CD4-positive, alpha-beta T cell treated with Interleukin-12 subunit alpha and Interleukin-12 subunit beta, for 1 hour (primary cell): ENCODE measurements at regions not wholly inside any gene's neighbourhood (a gene's known extent, or its start where the extent isn't known, plus 50 kb on each side); places are given as distances from the start of the nearest gene placed in this dataset.

Experiments used
- DNase-seq: peaks from one replicate; pipeline ENCODE4 v3.0.0-alpha.2; 2020

- no peak for DNase-seq
Observed at GRCh38 chr2:43127941-43128558, 98.4 kb downstream of the ZFP36L2 start.

DNA sequence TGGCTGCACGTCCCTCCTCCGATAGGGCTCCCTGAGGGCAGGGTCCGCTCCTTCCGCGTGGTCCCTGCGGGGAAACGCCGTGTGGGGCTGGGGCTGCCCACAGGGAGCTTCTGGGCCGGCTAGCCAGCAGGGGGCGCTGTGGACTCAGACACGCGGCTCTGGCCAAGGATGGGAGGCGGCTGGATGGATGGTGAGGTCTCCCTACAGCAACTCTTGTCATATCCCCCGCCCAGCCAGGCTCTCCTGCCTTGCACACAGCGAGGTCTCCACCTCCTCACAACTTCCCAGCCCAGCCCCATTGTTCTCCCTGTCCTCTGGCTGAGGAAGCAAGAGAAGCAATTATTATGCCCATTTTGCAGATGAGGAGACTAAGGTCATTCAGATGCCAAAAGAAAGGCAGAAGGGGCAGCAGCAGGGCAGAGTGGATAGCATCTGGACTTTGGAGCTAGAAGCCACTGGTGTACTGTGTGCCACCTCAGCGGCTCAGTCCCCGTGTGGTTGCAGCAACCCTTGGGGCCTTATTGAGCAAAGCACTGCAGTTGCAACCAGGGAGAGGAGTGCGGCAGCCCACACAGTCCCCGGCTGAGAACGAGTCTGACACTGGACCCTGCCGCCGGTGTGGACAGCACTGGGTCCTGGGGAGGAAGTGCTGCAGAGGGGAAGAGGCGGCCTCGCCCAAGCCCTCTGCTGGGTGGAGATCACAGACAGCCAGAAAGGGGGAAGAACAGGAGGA is 99.0 kb downstream of the ZFP36L2 start:
- peak; percentile 88 for DNase-seq

DNA sequence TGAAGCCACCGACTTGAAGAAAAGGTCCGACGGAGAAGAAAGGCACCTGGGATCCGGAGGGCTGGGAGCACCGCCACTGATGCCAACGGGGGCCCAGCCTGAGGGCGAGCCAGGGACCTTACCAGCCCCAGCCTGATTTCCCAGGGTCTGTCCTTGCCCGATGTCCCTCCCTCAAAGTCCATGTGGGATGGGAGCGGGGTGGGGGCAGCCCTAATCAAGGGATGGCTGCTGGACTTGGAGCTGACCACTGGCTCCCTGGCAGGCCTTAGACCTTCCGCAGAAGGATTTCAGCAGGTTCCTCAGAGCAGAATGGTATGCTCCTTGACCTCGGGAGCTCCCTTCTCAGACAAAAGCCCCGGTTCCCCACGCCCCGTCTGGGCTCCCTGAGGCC is 99.6 kb downstream of the ZFP36L2 start:
- no peak for DNase-seq

DNA sequence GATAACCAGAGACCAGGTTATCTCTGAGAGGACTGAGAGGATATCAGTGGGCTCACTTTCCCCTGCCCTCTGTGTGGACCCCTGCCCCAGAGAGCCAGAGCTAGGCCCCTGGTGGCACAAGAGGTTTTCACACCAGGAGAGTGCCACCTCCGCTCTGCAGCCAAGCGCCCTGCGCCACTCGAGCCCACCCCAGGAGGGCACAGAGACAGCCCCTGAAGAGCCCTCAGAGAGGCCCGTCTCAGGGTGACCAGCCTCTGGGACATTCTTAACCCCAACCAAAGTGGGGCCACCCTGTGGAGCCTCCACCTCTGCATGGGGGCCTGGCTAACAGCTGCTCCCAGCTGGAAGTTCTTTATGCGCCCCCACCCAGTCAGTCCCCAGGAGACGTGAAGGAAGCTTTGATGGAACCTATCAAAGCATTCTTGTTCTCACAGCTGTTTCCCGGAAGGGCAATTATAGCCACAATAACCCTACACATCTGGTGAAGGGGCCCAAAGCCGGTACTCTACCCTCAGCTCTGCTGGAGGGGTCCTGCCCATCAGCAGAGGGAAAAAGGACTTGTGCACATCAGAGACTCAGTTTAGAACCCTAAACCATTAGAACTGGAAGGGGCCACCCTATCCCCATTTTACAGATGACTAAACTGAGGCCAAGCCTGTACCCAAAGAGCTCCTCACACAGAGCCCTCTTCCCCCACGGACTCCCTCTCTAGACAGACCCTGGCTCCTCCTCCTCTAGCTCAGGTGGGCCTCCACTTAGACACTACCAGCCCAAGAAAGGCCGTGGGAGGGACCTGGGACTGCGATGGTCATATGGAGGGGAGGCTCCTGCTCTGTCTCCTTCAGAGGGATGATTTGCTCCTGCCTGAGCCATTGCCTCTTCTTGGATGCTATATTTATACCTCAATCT is 101.1 kb downstream of the ZFP36L2 start:
- no peak for DNase-seq

DNA sequence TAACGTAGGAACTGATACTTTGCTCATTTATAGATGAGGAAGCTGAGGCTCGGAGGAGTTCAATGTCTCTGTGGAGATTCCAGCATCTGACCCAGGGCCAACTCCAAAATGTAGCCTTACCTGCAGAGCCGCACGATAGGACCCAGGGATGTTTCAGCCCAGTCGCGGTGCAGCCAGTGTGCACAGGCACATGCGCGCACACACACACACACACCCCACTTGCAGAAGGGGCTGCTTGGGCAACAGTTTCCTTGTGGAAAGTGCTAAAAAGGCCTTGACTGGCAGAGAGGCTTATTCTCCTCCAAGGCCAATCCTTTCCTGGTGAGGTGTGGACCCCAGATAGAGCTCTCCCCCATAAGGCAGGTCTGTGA is 101.7 kb downstream of the ZFP36L2 start:
- no peak for DNase-seq

GRCh38 chr2:43123981-43124686 is 102.3 kb downstream of the ZFP36L2 start:
- DNase-seq, result no peak

DNA sequence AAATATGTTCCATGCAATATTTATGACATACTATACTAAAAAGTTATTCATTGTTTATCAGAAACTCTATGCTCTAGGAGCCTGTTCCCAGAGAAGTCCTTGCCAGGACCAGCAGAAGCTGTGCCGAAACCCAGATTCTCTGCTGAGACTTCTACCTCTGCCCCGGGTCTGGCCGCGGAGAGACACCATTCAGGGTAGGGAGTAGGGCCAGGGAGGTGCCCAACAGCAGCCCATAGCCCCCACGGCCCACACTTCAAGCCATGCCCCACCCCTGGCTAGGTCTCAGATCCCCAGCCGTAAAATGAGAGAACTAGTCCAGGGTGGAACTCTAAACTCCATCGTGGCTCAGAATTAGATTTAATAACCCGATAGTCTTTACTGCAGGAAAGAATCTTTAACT is 102.9 kb downstream of the ZFP36L2 start:
- DNase-seq, result no peak

DNA sequence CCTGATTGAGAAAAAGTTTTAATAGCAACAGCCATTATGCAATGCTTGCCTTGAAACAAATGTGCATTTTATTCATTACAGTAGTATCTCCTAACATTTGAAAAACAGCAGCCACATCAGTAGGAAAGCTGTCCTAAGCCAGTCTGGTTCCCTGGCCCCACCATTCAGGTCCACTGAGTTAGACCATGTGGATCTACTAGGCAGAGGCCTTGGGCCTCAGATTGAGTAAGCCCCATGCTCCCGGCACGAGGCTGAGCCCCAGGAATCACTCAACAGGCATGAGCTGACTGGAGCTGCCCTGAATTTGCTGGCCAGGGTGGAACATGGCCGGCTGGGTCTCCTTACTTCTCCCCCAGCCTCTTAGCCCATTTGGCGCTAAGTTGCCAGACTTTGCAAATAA is 103.4 kb downstream of the ZFP36L2 start:
- no peak for DNase-seq

DNA sequence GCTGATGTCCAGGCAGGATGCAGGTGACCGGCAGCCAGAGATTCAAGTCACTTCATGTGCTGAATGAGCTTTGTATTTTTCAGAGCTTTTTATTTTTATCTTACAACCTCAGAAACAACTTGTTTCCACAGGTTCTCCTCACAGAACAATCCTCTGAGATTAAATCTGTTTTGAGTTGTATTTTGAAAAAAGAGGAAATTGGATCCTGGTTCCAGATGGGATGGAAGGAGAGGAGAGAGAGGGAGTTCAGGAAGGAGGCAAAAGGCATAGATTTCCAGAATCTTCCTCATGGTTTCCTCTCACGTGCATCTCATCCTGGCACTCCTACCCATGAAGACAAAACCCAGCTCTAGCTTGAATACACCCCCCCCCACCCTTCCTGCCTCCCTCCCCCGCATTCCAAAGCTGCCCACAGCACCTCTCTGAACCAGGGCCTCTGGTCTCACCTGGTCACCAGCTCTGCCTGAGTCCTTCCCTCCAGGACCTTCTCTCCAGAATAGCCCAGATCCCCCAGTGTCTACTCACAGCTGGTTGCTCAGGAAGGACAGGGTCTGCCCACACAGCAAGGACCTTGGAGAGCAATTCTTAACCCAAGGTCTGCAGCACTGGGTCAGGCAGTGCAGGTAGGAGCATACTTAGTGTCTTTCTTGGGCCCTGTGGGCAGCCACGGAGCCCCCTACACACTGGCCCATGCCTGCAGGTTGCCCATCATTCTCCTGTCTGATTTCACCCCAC is 104.7 kb downstream of the ZFP36L2 start:
- DNase-seq, result no peak

DNA sequence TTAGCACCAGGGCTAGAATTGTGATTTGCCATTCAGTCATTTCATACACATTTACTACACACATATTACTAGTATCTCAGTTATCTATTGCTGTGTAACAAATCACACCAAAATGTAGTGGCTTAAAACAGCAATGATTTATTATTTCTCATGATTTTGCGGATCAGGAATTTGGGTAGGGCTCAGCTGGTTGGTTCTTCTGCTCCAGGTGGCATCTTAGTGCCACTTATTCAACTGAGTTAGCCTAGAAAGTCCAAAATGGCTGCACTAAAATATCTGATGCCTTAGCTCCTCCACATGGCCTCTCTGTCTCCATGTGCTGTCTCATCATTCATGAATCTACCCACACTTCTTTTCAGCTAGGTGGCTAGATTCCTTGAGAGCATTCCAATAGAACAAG is 107.1 kb downstream of the ZFP36L2 start:
- no peak for DNase-seq

- DNase-seq, result no peak
Observed at GRCh38 chr2:43117521-43118143, 108.8 kb downstream of the ZFP36L2 start.

DNA sequence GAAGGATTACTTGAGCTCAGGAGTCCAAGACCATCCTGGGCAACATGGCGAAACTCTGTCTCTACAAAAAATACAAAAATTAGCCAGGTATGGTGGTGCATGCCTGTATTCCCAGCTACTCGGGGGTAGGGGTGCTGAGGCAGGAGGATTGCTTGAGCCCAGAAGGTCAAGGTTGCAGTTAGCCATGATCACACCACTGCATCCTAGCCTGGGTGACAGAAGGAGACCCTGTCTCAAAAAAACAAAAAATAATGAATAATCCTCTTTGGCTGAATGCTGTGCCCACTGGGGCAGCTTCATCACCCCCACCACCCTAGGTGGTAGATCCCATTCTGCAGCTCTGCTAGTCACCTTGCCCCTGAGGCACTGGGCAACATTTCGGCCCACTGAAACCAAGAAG is 109.4 kb downstream of the ZFP36L2 start:
- no peak for DNase-seq

GRCh38 chr2:43115881-43116280 is 110.5 kb downstream of the ZFP36L2 start:
- no peak for DNase-seq

DNA sequence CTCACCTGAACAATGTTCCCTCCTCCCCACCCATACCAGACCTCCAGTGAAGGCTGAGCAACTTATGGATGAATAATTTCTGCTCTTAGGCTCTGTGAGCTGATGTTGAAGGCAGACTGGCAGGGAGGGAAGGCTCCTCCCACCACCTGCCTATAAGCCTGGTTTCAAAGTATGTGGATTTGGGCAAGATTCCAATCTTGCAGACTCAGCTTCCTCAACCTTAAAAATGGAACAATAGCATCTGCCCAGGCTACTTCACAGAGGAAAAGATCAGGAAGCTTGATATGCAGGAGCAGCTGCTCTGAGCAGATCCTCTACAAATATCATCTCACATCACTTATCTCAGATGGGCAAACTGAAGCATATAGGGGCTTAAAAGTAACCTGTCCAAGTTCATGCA is 112.2 kb downstream of the ZFP36L2 start:
- no peak for DNase-seq

DNA sequence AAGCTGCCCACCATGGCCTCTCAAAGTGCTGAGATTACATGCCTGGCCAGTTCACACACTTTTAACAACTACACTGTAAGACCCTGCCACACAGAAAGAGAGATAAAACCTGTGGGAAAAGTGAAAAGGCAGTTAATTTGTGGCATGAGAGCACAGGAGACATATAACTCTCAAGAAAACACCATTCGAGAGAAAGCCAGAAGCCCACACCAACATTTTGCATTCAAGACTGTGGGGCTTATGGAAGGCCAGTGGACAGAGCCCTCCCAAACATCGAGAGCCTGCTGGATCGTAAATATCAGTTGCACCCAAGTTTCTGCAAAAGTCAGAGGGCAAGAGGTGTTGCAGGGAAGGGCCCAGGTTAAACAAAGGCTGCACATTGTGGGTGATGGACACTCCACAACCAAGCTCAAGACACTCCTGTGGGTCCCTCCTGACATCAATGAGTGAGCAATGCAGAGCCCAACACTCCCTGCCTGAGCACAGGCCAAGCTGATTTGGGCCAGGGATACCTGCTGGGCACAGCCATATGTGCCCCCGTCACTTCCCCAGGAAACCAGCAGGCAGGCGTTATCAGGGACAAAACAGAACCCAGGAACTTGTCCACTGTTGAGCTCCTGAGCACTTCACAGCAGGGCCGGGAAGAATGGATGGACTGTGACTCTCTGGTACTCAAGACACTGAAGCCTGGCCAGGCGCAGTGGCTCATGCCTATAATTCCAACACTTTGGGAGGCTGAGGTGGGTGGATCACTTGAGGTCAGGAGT is 114.4 kb downstream of the ZFP36L2 start:
- no peak for DNase-seq

GRCh38 chr2:43110442-43110871 is 115.9 kb downstream of the ZFP36L2 start:
- no peak for DNase-seq

- DNase-seq, result no peak
Observed at GRCh38 chr2:43109261-43109743, 117.1 kb downstream of the ZFP36L2 start.

- no peak for DNase-seq
Observed at GRCh38 chr2:43107679-43108078, 118.7 kb downstream of the ZFP36L2 start.

- DNase-seq, result no peak
Observed at GRCh38 chr2:43106559-43107527, 119.6 kb downstream of the ZFP36L2 start.
